ENCODE measurements at regions not wholly inside any gene's neighbourhood (a gene's known extent, or its start where the extent isn't known, plus 50 kb on each side); places are given as distances from the start of the nearest gene placed in this dataset.

DNA sequence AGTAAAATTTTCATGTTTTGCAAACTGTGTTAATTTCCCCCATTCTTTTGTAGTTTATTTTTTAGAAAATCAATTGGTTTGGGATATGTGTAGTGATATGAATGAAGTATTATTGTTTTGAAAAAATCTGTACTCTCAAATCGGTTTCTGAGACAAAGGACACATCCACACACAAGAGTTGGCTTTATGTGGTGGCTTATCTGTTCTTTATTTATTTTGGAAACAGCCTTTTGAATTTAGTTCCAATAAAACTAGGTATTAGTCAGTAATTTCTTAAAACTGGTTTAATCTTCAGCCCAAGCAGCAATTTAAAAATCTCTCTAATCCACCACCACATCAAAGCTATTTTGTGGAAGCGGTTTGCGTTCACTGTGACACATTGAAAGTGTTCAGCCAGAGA lies 741.5 kb upstream of the GRM7 start:
- no peak for FAIRE-seq

DNA sequence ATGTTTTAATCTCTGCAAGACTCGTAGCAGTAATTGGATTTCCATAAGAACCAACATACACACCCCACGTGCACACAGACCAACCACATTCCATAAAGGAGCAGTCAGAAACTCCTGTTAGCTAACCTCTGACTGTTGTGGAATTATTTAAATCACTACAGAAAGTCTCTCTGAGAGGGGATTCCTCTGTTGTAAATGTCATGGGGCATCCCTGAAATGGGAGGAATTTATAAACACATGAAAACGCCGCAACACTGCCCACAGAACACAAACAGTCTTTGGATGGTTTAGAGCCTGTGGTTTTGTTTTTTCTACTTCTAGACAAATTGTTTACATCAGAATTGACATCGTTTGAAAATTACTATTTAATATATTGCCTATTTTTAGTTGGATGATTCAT lies 740.1 kb upstream of the GRM7 start:
- no peak for FAIRE-seq

DNA sequence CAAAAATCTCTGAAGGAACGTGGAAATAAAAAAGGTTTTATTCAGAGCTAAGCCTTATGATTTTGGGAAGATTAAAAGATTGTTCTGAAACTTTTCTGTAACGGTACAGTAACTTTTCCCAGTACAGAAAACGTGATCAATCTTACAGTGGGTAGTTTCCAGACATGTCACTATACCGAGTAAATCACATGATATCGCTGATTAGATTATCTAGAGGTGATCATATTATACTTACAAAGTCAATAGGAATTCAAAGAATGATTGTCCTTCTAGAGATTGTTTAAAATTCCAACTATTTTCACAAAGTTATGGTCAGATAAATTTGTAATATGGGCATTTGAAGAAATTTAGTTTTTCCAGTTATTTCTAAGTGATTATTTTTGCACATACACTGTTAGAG lies 736.0 kb upstream of the GRM7 start:
- no peak for FAIRE-seq

DNA sequence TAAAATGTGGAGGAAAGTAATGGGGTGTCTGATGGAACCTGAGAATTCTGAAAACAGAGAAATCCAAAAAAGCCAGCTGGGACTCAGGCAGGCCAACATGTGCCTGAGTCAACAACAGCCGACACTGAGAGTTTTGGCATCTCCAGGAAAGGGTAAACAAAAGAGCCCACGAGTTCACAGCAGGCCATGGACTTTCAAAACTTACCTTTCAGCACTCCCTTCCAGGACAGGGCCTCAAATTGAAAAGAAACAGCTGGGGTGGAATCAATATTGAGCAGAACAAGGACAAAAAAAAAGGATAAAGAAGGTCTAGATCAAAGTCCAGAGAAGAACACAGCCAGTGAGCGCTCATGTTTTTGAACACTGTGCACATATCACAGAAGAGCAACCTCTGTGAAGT lies 735.4 kb upstream of the GRM7 start:
- no peak for FAIRE-seq

DNA sequence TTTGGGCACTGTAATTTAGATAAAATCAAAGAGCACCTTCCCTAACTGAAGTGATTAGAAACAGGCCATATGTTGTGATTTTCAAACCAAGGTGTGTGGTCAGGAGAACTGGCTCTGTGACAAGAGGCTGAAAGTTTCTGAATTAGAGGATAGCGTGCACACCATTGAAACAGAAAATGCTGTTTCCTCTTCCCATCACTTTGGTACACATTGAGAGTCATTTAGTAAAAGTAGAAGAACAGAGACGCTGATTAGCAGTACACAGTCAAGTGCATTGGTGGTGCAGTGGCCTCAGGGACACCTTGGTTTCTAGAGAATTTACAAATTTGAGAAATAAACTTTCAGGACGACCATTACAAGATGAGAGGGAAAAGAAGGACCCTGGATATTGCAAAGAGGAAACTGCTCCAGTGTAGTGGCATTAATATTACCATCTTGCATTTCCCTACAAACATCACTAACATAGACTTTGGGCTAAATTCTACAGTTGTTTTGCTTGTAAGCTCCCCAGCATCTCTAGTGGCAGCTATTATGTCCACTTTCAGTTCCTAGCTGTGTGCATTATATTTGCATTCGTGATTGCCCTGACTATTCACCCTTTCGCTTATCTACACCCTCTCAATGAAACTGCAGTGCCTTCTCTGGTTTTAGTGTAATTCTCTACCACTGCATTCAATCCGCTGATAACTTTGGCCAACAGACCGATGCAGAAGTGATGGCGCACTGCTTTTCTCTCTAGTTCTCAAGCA lies 728.1 kb upstream of the GRM7 start:
- FAIRE-seq, result no peak

DNA sequence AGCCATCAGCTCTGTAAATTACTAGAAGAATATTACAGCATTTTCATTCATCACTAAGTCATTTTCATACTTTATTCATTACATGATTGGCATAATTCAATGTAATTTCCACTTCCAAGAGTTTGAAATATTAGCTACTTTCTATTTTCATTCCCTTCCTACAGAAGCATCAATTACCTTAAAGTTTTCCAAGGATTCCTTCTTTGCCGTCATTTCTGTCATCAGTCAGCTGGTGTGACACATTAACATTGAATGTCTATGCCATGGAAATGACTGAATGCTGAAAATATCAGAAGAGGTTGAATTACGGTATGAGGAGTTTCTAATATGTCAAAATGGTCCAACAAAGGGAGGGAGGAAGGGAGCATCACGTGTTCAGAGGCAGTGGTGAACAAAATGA lies 718.2 kb upstream of the GRM7 start:
- no peak for FAIRE-seq

DNA sequence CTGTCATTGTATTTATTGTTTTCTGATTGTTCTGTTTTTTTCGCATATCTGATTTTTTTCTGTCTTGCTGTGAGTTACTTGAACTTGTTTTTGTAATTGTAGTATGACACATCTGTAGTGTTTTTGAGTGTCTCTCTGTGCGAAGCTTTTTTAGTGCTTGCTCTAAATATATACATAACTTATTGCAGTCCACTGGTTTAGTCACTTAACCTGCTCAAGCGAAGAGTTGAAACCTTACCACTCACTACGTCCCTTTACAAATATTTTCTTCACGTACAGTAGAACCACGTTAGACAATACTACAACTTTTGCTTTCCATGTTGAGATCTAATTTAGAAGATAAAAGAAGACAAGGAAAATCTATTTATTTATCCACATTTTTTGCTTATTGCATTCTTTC lies 713.0 kb upstream of the GRM7 start:
- FAIRE-seq, result no peak

DNA sequence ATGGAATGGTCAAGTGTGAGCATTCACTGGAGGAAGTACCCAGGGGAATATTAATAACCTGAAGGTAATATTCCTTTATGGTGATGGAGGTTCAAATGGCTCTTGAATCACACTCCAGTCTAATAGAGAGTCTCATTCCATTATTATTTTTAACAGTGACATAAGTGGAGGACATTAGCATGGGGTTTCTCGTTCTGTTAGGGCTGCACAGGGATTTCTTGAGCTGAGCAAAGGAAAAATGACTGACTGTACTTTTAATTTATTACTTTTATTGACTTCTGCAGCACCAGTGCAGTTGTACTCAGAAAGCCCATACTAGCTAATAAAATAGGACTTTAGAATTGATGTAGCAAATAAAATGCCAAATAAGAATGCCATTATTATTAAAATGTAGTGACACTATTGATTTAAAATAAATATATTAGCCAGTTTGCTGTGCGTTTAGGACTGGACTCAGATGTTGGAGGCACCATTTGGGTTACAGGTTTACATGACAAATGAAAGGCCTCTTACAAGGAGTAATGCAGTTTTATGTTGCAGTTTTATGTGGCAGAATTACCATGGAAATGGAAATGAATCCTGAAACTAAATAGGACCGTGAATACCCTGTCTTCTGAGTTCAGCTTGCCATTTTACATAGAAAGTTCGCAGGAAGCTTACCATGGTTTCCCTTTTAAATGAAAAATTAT lies 705.1 kb upstream of the GRM7 start:
- FAIRE-seq, result no peak

DNA sequence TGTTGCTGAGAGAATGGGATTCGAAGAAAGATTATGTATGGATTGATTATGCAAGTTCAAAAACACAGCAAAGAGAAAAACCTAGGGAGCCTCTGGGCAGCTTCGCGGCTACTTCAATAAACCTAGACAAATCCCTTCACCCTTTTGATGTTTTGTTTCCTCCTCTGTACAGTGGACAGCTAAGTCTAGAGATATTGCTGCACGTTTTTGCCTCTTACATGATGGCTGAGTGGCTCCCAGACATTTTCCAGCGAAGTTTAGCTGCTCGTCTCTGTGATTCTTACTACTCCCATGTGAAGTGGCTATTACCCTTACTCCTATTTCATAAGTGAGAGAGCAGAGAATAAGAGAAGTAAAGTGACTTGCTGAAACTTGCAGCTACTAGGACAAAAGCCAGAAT lies 695.0 kb upstream of the GRM7 start:
- FAIRE-seq, result no peak

DNA sequence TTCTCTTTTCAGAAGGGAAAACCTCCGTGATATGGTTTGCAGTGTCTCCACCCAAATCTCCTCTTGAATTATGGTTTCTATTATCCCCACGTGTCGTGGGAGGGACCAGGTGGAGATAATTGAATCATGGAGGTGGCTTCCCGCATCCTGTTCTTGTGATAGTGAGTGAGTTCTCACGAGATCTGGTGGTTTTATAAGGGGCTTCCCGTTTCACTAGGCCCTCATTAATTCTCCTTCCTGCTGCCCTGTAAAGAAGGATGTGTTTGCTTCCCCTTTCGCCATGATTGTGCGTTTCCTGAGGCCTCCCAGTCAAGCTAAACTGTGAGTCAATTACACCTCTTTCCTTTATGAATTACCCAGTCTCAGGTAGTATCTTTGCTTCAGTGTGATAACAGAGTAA lies 692.7 kb upstream of the GRM7 start:
- no peak for FAIRE-seq

DNA sequence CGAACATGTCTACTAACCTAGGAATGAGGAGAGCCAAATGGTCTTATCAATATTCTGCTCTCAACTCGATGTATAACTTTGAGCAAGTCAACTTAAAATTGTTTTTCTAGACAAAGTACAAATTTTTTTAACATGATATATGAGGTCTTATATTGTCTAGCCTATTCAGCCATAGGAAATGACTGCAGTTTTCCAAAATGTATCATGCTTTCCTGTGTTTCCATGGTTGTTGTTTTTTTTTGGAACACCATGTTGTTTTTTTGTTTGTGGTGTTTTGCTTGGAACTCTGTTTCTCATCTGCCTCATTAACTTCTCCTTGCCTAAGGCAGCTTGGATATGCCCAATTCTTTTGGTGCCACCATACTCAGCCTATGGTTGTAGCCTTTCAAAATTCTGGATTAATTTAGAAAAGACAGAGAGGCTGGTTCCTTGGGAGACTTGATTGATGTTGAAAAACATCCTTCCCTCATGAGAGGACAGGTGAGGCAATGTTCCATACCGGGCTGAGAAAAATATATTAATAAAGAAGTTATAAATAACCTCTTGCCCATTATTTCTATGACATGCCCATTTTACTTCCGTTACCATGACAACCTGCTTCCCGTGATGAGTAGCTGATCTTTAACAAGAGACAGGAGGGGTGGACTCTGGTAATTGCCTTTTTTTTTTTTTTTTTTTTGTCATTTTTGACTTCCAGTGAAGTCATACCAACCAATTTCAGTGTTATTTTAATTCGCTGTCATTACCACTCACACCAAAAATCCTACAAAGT lies 687.9 kb upstream of the GRM7 start:
- FAIRE-seq, result no peak

DNA sequence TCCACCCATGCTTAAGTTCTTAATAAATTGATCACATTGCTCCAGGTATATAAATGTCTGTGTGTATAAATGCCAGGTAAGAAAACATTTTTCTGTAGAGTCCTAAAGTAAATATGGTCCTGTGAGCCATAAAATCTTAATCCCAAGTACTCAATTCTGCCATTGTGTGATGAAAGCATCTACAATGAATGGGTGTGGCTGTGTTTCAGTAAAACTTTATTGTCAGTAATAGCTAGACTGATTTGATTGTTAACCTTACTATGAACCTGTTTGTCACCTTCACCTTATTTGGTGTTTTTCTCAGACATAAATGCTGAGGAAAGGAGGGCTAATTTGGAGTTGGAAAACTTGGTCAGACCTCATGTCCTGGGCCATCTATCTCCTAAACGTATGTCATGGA lies 683.5 kb upstream of the GRM7 start:
- FAIRE-seq, result no peak

DNA sequence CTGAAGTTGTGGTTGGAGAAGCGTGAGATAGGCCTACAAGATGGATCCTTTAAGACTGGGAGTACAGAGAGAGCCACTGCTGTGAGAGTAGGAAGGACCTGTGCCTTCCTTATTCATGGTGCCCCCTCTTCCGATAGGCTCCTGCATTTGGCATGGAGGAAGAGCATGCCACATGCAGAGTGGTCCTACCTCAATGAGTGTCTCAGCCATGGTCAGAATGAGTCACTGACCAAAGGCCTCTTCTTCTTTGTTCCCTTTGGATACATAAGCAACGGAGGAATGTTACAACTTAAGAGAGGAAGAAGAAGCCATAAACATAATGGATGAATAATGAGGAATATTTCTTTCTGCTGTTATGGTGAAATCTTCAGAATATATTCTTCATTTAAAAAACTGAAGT lies 681.2 kb upstream of the GRM7 start:
- no peak for FAIRE-seq

DNA sequence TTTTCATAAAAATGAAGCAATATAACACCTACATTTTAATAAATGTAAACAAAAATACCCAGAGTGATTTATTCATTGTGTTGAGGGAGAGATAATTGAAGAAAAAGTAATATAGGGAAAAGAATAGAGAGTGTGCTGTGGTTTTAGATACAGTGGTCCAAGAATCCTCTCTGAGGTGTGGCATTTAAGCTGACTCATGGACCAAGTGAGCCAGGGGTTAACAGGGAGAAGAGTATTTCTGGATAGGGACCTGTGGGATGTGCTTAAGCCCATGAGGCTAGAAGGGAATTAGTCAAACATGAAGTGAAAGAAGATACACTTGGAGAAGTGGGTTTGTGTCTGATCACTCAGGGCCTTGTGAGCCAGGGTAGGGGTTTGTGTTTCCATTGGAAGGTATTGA lies 680.7 kb upstream of the GRM7 start:
- no peak for FAIRE-seq

DNA sequence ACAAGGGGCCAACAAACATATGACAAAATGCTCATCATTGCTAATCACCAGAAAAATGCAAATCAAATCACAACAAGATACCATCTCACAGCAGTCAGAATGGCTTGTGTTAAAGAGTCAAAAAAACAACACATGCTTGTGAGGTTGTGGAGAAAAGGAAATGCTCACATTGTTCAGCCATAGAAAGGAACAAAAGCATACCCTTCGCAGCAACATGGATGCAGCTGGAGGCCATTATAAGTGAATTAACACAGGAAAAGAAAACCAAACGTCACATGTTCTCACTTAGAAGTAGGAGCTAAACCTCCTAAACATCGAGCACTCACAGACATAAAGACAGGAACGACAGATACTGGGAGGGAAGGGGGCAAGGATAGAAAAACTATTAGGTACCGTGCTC lies 678.4 kb upstream of the GRM7 start:
- no peak for FAIRE-seq

DNA sequence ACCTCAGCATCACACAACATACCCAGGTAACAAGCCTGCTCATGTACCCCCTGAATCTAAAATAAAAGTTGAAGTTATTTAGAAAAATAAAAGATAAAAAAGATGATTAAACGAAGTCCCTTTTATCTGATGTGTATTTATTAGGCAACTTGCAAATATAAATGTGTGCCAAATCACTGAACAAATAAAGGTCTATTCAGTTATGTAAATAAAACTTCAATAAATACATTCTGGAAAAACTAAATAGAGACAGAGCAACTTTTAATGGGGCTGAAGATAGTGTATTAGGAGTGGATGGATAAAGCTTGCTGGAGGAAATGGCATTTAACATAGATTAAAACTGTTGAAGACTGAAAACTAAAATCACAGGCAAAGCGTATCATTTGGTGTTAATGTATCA lies 678.0 kb upstream of the GRM7 start:
- no peak for FAIRE-seq

DNA sequence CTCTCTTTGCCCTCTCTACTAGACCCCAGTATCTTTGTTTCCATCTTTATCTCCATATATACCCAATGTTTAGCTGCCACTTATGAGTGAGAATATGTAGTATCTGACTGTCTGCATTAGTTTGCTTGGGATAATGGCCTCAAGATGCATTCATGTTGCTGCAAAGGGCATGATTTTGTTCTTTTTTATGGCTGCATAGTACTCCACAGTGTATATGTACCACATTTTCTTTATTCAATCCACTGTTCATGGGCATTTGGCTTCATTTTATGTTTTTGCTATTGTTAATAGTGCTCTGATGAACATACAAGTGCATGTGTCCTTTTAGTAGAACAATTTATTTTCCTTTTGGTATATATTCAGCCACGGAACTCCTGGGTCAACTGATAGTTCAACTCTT lies 671.5 kb upstream of the GRM7 start:
- FAIRE-seq, result no peak

DNA sequence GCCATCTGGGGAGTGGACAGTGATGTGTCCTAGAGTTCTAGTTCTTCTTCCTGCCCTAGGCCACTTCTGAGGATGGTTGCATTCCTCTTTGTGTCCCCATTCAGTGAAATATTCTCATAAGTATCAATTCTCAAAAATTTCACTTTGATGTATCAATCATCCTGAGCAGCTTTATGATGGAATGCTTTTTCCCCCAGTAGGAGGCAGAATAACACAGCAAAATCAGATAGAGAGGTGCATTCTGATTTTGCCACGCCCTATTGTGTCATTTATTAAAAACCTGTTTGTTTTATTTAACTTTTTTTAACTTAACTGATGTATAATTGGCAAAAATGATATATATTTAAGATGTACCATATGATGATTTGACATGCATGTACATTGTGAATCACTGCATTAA lies 656.0 kb upstream of the GRM7 start:
- FAIRE-seq, result no peak

DNA sequence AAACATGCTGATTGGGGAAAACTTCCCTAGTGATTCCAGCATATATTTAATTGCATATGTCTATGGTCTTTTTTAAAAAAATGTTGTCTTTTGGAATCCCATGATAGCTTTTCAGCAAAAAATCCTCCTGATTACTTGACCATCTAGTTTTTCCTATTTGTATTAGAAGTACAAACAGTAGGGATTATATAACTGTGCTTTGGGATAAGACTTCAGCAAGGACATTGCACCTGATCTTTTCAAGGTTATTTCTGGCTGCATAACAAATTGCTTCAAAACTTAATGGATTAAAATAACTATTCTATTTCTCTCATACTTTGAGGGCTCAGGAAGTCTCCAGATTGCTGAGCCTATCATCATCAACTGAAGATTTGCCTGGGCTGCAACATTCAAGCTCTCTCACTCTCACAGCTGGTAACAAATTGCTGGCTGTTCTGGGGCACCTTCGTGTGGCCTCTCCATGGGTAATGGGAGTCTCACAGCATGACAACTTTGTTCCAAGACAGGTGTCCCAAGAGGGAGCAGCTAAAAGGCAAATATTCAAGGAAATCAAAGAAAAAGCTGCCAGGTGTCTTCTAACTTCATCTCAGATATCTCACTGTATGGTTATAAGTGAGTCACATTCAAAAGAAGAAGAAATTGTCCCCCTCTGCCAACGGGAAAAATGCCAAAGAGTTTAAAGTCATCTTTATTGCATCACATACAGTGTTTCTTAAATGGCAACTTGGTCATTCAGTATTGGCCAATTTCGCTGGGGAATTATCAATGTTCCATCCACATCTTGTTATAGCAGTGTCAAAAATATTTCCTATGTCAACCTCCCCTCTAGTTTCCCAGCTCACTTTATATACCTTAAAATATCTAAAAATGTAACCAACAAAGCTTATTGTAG lies 644.5 kb upstream of the GRM7 start:
- FAIRE-seq, result no peak

DNA sequence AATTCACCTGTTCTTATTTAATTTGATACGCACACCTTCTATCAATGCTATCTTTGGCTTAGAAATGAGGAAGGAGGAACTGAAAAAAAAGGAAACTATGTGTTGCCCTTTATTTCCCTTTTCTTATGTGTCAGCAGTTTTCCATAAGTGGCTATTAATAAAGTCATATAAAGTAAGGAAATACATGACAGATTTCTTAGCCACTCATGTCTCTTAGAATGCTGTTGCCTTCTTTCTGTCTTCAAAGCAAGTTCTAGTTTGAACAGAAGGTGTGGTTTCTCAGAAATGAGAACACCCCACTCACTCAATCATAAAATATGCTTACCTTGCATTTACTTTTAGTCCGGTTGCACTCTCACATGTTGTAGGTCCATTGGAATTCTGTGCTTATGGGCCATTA lies 640.5 kb upstream of the GRM7 start:
- no peak for FAIRE-seq

DNA sequence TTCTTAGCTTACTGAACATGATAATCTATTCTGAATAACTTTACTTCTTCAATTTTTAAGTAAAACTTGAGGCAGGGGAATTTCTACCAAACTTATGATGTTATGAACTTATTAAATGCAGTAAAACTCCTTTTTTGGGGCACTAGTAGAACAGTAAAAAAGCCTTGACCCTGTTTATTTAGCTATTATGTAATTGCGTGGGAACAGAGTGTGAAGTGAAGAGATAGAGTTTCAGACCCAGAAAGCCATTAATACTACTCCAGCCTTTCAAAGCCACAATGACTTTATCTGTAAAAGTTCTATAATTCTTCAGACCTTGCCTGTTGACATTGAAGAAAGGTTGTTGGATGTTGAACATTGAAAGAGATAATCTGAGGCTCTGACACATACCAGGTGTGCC lies 638.8 kb upstream of the GRM7 start:
- FAIRE-seq, result no peak

DNA sequence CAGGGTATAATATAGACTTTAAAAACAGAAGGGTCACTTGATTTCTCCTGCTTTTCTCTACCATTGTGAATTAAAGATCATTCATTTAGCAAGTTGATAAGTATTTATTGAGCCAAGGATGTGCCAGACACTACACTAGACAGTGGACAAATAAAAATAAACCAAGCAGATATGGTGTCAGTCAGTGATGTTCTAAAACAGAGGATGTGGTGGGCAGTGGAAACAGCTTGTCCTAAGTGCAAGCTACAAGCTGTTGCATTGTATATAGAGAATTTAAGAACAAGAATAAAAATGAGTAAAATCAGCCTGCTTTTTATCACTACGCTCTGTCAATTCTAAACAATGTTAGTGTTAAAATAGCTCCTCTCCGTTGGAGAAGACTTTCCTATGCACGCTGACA lies 637.3 kb upstream of the GRM7 start:
- FAIRE-seq, result no peak

All from colon (tissue), 2 donors.